NCI-H1048 (cell line): ENCODE measurements at regions not wholly inside any gene's neighbourhood (a gene's known extent, or its start where the extent isn't known, plus 50 kb on each side); places are given as distances from the start of the nearest gene placed in this dataset.

ENCODE experiments used
- DNase-seq: peaks from one replicate; lab custom pipeline; 2025; lab: John Stamatoyannopoulos, UW

DNA sequence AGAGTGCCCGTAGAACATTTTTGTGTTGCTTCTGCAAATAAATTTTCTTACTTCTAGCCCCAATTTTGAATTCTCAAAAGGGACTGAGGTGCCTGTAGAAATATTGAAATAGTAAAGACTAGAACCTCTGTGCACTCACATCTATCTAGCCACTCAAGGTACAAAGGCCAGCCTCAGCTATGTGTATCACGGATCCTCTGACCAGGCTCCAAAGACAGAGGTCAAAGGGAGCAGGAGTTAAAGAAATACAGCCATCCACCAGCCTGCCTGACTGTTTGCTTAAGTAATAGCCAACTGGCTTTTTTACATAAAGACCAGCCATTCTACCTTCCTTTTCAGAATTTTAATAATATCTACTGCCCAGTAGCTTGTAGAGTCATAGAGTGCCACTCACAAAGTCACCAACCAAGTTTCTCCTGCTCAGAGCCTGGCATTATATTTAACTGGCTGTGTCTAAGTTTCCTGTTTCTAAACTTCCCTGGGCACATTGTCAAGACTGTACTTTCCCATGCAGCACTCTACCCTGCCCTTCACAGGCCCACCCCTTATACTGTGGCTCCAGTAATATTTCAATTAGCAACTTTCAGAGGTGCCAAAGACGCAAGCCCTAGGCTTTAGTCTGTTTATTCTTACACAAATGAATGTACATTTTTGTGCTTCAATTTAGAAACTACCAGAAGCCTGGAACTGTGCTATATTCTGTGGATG, 338.3 kb upstream of the NT5C1B start:
- no peak for DNase-seq

DNA sequence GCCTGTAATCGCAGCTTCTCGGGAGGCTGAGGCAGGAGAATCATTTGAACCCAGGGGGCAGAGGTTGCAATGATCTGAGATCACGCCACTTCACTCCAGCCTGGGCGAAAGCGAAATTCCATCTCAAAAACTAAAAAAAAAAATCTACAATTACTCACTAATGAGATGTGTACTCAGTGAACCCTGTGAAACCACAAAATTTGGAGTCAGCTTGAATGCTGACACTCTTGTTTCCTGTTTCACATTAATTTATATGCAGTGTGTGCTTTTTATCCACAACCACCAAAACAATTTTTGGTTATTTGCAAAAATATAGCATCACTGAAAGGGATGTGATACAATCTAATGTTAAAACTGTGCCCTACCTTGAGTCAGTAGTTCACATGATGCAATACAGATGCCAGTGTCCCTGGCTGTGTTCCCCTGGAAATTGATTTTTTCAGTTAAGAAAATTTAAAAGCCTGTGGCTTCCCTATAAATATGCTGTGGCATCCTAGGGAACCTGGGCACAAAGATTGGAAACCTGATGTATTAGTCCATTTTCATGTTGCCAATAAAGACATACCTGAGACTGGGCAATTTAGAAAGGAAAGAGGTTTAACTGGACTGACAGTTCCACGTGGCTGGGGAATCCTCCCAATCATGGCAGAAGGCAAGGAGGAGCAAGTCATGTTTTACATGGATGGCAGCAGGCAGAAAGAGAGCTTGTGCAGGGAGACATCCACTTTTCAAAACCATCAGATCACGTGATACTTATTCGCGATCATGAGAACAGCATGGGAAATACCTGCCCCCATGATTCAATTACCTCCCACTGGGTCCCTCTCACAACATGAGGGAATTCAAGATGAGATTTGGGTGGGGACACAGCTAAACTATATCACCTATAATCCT, 337.5 kb upstream of the NT5C1B start:
- DNase-seq: no peak

DNA sequence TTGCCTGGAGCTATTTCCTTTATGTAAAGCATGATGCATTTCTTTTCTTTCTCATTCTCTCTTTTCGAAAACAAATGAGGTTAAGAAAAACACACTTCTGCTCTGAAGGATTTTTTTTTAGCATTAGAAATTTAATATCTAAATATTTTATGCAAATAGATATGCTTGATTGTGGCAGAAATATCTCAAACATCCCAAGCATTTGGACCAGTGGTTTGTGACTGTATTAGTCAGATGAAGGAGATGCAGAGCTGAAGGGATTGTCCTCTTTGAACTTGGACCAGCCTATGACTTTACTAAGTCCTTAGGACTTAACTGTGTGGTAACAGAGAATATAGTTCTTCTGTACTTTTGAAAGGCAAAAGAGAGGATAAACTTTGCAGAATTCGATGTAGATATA, 335.9 kb upstream of the NT5C1B start:
- DNase-seq: peak; percentile 4

DNA sequence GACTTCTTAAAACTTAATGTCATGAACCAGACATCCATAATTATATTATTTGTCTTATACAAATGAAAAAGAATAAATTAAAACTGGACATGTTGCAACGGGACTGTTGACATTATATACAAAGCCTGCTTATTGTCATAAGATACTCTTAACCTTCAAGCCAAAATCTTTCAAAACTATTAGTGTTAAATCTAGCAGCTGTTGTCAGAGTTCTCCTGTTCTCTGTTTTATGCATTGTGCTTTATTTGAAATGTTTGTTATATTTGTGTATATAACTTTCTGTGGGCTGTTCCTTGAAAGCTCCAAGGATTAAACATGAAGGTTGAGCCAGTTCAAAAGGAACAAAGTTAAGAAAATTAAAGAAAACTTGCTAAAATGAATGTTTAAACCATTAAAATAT, 335.5 kb upstream of the NT5C1B start:
- no peak for DNase-seq

DNA sequence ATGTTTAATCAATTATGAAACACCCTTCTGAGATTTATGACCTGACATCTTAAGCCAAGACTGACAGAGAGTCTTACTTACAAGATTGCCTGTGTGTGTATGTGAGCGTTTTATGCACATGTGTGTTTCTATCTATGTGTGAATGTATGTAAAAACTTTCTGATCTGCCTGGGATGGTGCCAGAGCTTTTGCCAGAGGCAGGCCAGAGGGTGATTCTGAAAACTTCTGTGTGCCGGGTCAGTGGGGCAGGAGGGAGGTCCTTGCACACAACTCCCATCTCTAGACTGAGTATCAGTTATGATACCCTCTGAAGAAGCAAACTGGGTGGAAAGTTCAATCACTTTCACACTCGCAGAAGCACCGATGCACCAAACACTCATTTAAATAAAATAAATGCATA, 335.0 kb upstream of the NT5C1B start:
- no peak for DNase-seq

DNA sequence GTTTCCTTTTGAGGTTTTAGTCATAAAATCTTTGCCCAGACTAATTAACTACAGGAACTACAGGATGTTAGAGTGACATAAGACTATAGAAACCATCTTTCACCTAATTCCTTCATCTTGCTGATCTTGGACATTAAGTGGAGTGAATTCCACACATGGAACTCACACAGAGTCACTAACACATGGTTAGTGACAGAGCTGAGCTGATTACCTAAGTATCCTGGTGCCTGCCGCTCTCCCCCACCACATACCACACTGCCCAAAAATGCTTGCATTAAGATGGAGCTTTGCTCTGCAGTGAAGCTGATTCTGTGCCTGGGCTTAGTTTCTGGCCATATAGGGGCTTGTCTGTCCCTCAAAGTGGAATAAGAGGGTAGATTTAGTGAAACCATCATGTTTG, 332.9 kb upstream of the NT5C1B start:
- no peak for DNase-seq

DNA sequence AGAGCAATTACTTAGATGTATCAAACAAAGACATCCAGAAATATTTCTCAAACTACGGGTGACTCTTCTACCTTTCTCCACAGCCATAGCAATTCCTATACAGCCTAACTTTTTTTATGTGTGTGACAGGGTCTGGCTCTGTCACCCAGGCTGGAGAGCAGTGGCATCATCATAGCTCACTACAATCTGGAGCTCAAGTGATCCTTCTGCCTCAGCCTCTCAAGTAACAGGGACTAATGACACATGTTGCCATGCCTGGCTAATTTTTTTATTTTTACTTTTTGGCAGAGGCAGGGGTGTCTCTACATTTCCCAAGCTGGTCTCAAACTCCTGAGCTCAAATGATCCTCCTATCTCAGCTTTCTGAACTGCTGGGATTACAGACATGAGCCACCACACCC, 328.9 kb upstream of the NT5C1B start:
- DNase-seq: no peak

DNA sequence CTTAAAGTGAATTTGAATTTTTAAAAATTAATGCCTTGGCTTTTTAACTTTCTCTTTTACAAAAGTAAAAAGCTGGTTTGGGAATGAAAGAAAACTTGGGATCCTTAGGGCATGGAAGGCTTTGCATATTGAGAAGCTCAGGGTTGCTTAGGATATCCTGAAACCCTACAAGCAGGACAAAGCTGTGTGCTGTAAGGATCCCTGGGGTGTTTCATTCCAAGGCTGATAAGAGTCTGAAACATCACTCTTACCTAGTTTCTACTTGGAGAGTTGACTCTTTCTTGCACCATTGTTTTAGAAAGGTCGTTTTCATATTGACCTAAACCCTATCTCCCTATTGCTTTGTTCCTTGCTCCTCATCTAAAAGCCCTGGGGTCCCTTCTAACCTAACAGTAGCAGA, 325.9 kb upstream of the NT5C1B start:
- no peak for DNase-seq

DNA sequence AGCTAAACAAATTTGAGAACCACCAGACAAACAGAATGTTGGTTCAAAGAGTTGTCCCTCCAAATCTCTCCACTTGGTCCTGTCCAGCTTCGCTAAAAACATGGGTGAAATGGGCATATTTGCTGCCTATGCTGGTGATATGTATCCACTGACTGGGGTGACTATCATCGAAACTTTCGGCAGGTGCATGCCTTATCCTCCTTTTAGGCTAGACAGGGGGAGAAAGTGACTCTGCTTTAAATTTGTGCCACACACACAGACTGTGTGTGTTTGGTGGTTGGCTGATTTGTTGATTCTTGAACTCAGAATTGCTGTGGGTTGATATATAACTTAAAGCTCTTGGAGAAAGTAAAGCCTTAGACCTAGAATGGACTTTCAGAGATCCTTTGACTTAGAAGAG, 324.1 kb upstream of the NT5C1B start:
- no peak for DNase-seq

DNA sequence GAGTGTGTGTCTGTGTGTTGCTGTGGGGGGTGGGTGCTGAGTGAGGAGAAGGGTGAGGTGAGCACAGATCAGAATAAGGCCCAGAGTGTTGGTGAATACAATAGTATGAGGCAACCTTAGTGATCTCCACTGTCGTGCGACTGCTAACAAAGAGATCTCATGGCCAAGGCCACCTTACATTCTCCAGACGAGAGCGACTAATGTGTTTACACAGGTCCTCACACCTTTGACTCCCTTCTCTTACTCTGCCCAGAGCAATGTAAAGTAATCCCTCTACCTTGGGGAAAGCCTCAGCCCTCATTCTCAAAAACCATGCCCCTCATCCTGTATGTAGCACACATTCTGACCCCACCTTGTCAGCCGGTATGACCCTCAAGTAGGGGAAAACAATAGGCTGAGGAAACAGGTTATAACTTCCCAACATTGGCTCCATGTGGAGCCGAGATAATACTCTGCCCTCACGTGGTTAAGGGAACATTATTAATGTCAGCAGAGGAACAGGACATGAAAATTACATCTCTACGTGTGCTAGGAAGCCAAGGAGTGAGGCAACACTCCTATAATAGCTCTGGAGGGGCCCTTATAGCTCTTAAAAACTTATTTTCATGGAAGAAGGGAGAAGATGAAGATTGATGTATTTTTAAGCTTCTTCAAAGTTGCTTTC, 323.0 kb upstream of the NT5C1B start:
- no peak for DNase-seq

DNA sequence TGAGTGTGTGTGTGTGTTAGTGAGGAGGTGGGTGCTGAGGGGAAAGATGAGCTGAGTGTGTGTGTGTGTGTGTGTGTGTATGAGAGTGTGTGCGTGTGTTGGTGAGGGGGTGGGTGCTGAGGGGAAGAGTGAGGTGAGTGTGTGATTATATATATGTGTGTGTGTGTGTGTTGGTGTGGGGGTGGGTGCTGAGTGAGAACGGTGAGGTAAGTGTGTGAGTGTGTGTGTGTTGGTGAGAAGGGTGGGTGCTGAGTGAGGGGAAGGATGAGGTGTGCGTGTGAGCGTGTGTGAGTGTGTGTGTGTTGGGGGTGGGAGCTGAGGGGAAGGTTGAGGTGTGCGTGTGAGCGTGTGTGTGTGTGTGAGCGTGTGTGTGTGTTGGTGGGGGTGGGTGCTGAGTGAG, 322.0 kb upstream of the NT5C1B start:
- DNase-seq: no peak

DNA sequence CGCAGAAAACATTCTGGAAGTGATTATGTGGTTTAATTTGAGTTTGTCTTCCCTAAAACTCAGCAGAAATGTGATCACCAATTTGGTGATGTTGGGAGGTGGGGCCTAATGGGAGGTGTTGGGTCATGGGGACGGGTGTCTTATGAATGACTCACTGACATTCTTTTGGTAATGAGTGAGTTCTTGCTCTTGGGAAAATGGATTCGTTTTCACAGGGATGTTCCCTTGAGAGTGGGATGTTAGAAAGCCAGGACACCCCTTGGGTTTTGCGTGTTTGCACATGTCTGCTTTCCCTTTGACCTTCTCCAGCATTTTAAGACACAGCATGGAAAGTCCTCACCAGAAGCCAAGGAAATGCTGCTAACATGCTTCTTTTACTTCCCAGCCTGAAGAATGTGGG, 321.5 kb upstream of the NT5C1B start:
- no peak for DNase-seq

DNA sequence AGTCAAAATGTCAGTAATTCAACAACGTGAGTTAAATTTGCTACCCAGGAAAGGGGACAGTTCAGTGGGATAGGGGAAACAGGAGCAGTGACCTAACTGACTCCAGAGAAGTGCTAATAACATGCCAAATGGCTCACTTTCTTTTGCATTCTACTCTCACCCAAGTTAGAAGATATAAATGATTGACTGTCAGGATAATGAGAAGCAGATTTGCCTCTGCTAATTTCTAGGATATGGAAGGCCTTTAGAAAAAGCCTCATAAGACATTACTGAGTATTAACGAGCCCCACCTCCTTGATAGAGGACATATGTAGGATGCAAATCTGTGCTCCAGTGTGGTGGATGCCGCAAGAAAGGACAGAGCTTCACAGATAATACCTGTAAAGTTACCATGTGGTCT, 318.6 kb upstream of the NT5C1B start:
- no peak for DNase-seq

DNA sequence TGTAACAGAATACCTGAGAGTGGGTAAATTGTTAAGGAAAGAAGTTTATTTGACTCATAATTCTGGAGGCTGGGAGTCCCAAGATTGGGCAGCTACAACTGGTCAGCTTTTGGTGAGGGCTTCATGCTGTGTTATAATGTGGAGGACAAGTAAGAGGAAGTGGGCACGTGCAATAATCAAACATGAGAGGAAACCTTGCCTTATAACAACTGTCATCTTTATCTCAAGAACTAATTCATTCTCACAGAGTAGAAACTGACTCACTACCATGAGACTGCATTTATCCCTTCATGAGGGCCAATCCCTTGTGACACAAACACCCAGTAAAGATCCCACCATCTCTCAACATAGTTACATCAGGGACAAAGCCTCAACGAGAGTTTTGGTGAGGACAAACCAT, 318.1 kb upstream of the NT5C1B start:
- DNase-seq: no peak

DNA sequence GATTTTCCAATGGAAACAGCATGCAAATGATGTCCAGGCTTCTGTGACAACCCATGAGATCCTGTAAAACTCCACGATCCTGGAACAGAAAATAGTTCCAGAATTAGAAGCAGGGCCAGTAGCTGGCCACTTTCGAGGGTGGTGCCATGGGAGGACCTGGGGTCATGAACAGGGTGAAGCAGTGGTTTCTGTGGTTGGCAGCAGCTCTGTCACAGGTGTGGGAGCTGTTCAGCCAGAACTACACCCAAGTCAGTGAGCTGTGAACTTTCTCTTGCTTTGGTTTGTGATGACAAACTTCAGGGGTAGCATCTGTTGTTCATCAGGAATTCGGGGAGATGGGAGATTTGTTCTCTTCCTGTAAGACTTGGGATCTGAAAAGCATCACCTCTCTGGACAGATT, 314.4 kb upstream of the NT5C1B start:
- DNase-seq: no peak

DNA sequence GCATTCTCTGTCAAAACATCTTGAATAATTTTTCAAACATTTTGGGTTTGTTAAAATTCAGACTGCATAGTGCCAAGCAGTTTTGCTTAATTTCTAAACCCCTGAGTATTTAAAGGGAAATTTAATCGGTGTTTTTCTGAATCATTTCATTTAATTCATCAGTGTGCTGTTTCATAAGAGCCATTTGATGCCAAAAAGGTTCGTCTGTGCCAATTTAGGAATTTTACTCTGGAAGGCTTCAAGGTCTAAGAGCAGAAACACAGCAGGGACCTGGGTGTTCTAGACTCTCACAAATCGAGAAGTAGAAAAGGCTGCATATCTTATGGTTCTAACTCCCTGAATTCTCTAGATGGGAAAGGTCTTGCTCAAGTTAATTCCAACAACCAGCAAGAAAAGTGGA, 311.9 kb upstream of the NT5C1B start:
- DNase-seq: no peak

DNA sequence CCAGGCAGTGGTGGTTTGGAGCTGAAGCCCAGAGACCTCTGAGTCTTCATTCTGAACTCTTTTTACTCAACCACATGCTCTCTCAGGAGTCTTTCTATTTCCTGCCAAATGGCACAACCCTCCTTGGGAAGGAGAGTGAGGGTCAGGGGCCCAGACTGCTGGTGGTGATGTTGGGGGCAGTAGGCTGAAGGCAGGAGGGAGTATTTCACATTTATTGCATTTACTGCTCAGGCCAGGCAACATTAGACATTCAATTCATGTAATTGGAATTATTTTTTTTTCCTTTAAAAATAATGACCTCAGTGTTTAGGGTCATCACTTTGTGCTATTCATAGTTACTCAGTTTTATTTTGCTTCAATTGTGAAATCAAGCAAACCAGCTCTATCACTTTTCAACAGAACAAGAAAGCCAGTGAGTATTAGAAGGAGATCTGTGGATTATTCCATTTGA, 311.3 kb upstream of the NT5C1B start:
- DNase-seq: no peak

DNA sequence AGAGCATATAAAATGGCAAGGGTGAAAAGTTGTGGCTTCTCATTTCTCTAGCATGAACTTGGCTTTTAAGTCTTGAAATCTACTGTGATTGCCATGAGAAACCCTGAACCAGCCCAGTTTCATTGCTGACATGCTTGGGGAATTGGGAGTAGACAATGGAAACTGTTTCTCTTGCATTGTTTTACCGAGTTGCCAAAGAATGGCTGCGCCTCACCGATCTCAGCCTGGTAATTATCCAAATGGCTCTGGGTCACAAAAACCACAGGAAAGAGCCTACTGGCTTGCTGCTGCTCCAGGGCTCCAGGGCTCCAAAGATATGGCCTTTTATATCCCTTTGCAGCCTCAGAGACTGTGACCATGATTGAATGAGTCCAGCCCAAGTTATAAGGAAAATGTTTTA, 310.4 kb upstream of the NT5C1B start:
- DNase-seq: no peak

DNA sequence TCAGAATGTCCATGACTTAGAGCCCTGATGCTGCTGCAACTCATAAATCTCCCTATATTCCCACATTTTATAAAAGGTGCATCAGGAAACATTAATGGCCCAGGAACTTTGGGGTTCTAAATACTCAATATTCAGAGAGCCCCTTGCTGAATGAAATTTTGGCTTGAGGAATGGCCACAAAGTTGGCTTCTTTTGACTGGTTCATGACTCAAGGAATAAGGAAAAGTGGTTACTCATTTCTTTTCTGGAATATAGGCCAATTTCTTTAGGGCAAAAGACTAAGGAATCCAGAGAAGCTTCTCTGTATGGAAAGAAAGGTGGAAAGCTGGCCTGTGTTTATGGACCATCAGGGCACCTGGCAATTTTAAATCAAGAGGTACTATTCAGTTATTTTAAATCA, 308.9 kb upstream of the NT5C1B start:
- no peak for DNase-seq

DNA sequence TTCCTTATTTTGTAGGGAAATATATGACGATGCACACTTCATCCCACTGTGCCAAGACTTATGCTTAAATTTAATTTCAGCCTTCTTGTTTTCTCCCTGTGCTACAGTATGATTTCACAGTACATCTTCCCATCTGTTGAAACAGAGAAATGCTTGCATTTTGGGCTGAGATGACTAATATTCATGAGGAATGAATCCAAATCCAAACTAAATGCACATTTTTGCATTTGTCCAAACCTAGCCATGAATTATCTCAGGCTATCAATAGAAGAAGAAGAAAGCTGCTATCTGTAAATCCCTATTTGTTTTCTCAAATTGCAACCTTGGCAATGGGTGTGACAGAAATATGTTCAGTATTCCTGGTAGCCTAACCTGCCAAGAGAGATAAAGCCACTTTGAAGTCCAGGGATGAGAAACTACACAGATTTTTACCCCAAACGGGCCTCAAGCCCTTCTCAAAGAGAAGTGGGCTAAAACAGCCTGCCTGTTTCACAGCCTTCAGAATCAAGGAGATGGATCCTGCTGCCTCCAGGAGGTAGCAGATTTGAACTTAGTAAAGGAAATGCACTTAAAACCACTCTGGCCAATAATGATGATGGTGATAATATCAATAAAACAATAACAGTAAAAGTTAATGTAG, 306.9 kb upstream of the NT5C1B start:
- no peak for DNase-seq

DNA sequence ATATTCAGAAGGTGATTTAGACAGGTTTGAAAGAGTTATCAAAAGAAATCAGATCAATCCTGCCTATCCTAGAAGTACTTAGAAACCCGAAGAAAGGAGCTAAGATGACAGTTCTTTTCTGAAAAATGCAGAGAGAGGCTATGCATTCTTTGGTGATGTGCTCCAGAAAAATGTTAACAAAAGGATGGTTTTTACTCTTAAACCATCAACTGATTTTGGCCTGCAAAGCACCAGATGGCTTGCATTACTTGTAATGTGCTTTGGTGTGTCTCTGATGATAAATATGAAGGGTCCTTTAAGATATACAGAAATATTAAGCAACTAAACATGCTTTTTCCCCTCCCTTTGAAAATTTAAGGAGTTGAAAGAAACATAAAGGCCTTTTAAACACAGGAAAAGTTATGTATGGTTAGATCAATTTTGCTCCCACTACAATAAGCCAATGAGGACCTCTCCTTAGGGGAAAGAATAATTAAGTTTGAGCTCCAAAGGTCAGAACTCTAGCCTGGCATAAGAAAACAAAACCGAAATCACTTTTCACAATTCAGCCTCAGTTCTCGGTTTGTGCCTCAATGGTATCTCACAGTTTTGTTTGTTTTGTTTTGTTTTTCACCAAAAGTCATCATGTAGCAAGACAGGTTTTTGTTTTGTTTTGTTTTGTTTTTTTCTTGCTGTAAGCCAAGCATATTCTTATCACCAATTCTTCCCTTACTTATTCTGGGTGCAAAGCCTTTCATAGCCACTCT, 302.4 kb upstream of the NT5C1B start:
- no peak for DNase-seq
